Spleen (tissue), 11 donors: ENCODE measurements at regions not wholly inside any gene's neighbourhood (a gene's known extent, or its start where the extent isn't known, plus 50 kb on each side); places are given as distances from the start of the nearest gene placed in this dataset.

Experiments
- DNase-seq: peaks from one replicate; pipeline ENCODE4 v3.0.0-alpha.2; 2020
- H3K27ac ChIP-seq, 8 donors: fragments of 200-600 bp; sonication (generic) in 7 of 8; 1 replicate in 4 of 8; 2 replicates in 4 of 8; pipeline versions ENCODE4 v1.5.0 to v1.8.0; 2016 to 2021; ENCODE audit warnings: inconsistent platforms in 4 of 8, mild to moderate bottlenecking in 4 of 8, moderate library complexity in 1 of 8
- H3K27me3 ChIP-seq, 7 donors: fragments of 200-600 bp; sonication (generic) in 6 of 7; replicated peaks in 1 of 7; 1 replicate in 4 of 7; 2 replicates in 3 of 7; pipeline versions ENCODE4 v1.5.0 to v1.8.0; 2016 to 2021; ENCODE audit warnings: inconsistent platforms in 3 of 7, mild to moderate bottlenecking in 1 of 7
- H3K36me3 ChIP-seq, 6 donors: fragments of 200-600 bp; sonication (generic) in 5 of 6; 1 replicate in 4 of 6; 2 replicates in 2 of 6; pipeline versions ENCODE4 v1.5.0 to v1.8.0; 2016 to 2021; ENCODE audit warnings: inconsistent platforms in 2 of 6
- H3K4me1 ChIP-seq, 6 donors: fragments of 200-600 bp; sonication (generic) in 5 of 6; 1 replicate in 3 of 6; 2 replicates in 3 of 6; pipeline versions ENCODE4 v1.5.0 to v1.8.0; 2016 to 2021; ENCODE audit warnings: inconsistent platforms in 3 of 6
- H3K4me3 ChIP-seq, 8 donors: fragments of 200-600 bp; sonication (generic) in 7 of 8; 1 replicate in 4 of 8; 2 replicates in 4 of 8; pipeline versions ENCODE4 v1.5.0 to v1.8.0; 2016 to 2021; ENCODE audit warnings: inconsistent platforms in 4 of 8, mild to moderate bottlenecking in 4 of 8, moderate library complexity in 2 of 8
- H3K9me3 ChIP-seq, 8 donors: fragments of 200-600 bp; sonication (generic) in 7 of 8; 1 replicate in 4 of 8; 2 replicates in 4 of 8; pipeline versions ENCODE4 v1.5.0 to v1.8.0; 2016 to 2021; ENCODE audit warnings: inconsistent platforms in 4 of 8
- CTCF ChIP-seq, 11 experiments: fragments of 200-600 bp in 7 of 11; fragments of 450-650 bp in 4 of 11; sonication (generic) in 4 of 11; IDR thresholded peaks in 8 of 11; conservative IDR thresholded peaks in 3 of 11; 1 replicate in 7 of 11; 2 replicates in 4 of 11; pipeline versions ENCODE4 v1.4.0 to v1.8.0; 2016 to 2021; ENCODE audit warnings: antibody characterized with exemption in 11 of 11, inconsistent platforms in 4 of 11, mild to moderate bottlenecking in 1 of 11
- POLR2A ChIP-seq, 3 donors: fragments of 450-650 bp; IDR thresholded peaks; one replicate each; pipeline ENCODE4 v1.5.1; 2017; ENCODE audit warnings: antibody characterized with exemption in 3 of 3, mild to moderate bottlenecking in 1 of 3
- POLR2AphosphoS5 ChIP-seq, 3 donors: sonication (generic); formaldehyde crosslinking; IDR thresholded peaks; one replicate each; pipeline ENCODE4 v1.5.1; 2017; ENCODE audit warnings: antibody characterized with exemption in 3 of 3
- WGBS, 5 donors: extraction: QIAGEN DNeasy Blood & Tissue Kit in 3 of 5; methylation state at CpG; one replicate each; pipeline versions ENCODE4 v1.1.5 to v1.1.7; 2013 to 2018; 5-methylcytosine and 5-hydroxymethylcytosine counted together
- intact Hi-C: fragments of 100-400 bp; cut with DNase I; formaldehyde crosslinking; loops from one replicate; pipeline ENCODE4 v1.15.0; 2023; ENCODE audit warnings: low total_unique reads
- donor health status: healthy with polysubstance abuse.
- donor health status: DM: no; HTN: no; CAD: no; lungs with moderate emphysema.
- donor health status: DM: no; HTN: no; CAD: no.
- donor health status: Bipolar disorder and iron deficiency.
- donor health status: healthy.
- donor health status: DM: no; HTN: no; CAD: no.
- donor health status: DM: yes; HTN: yes; CAD: no.

DNA sequence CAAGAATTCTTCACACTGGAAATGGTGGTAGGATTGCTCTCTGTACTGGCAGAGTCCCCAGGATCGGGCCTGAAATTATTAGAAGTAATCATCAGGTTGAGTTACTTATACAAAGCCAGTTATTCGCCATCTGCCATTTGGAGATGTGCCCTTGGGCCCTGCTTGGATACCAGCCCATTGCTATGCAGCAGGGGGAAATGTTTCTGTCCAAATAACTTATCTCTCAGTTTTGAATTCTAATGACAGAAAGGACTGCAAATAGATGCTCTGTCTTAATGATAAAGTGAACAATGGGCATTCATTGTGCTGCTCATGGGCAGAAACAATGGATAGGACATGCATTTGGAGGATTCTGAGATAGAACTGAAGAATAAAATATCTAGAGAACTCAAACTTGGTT is 139.1 kb upstream of the PELI2 start:
- no peaks in the 10 kb centered on the region for H3K36me3 ChIP-seq
- DNase-seq, result no peak
- peaks cover 0 to 11% (median 8%) of the 10 kb centered on the region in 8 donors for H3K9me3 ChIP-seq
- WGBS, 5 donors, result 64 to 76% (median 74%) methylated on average over 2 of the region's 2 CpGs
- H3K27ac ChIP-seq, result no peak overlapping the region
- H3K4me1 ChIP-seq, result no peaks in the 10 kb centered on the region
- H3K27me3 ChIP-seq, result peaks cover 0 to under 1% (median 0%) of the 10 kb centered on the region in 7 donors
- H3K4me3 ChIP-seq, result no peak overlapping the region
- intact Hi-C loops, result no loop called here
- no peak for TF ChIP-seq POLR2AphosphoS5 (IDR thresholded peaks at IDR 0.05)
- TF ChIP-seq CTCF (IDR thresholded peaks at IDR 0.05 in 8 of 11, conservative IDR thresholded peaks at IDR 0.05 in 3 of 11), result no peak
- no peak for TF ChIP-seq POLR2A (IDR thresholded peaks at IDR 0.05)

GRCh38 chr14:55979781-55980180 is 138.4 kb upstream of the PELI2 start:
- intact Hi-C loops, result no loop called here
- peaks cover 0 to 11% (median 8%) of the 10 kb centered on the region in 8 donors for H3K9me3 ChIP-seq

GRCh38 chr14:55980970-55981369 is 137.2 kb upstream of the PELI2 start:
- Histone ChIP-seq H3K4me1 (no peaks in the 10 kb centered on the region), H3K27ac (no peak overlapping the region), H3K4me3 (no peak overlapping the region), H3K36me3 (no peaks in the 10 kb centered on the region), H3K27me3 (peaks cover 0 to 9% (median 0%) of the 10 kb centered on the region in 7 donors), H3K9me3 (peaks cover 0 to 11% (median 8%) of the 10 kb centered on the region in 8 donors)
- TF ChIP-seq CTCF (IDR thresholded peaks at IDR 0.05 in 8 of 11, conservative IDR thresholded peaks at IDR 0.05 in 3 of 11) (no peak), POLR2A (IDR thresholded peaks at IDR 0.05) (no peak), POLR2AphosphoS5 (IDR thresholded peaks at IDR 0.05) (no peak)
- intact Hi-C loops, result no loop called here
- DNase-seq, result no peak

More at GRCh38 chr14:55979781-55980180, 138.4 kb upstream of the PELI2 start:
- Histone ChIP-seq H3K4me1 (no peaks in the 10 kb centered on the region), H3K27ac (no peak overlapping the region), H3K36me3 (no peaks in the 10 kb centered on the region), H3K27me3 (peaks cover 0 to 7% (median 0%) of the 10 kb centered on the region in 7 donors), H3K4me3 (no peak overlapping the region)
- DNase-seq, result no peak
- TF ChIP-seq POLR2A (IDR thresholded peaks at IDR 0.05) (no peak), POLR2AphosphoS5 (IDR thresholded peaks at IDR 0.05) (no peak), CTCF (IDR thresholded peaks at IDR 0.05 in 8 of 11, conservative IDR thresholded peaks at IDR 0.05 in 3 of 11) (no peak)
- 90 to 100% (median 96%) methylated on average over 1 of the region's 1 CpG for WGBS, 5 donors

- no peaks in the 10 kb centered on the region for H3K36me3 ChIP-seq
- peaks cover 0 to 9% (median 0%) of the 10 kb centered on the region in 7 donors for H3K27me3 ChIP-seq
- H3K4me3 ChIP-seq, result no peak overlapping the region
- H3K4me1 ChIP-seq, result no peaks in the 10 kb centered on the region
- H3K27ac ChIP-seq, result no peak overlapping the region
- intact Hi-C loops, result no loop called here
- no peak for DNase-seq
- TF ChIP-seq CTCF (IDR thresholded peaks at IDR 0.05 in 8 of 11, conservative IDR thresholded peaks at IDR 0.05 in 3 of 11) (no peak), POLR2A (IDR thresholded peaks at IDR 0.05) (no peak), POLR2AphosphoS5 (IDR thresholded peaks at IDR 0.05) (no peak)
- 61 to 70% (median 63%) methylated on average over 2 of the region's 2 CpGs for WGBS, 5 donors
- H3K9me3 ChIP-seq, result peaks cover 0 to 6% (median 1%) of the 10 kb centered on the region in 8 donors
Measured at GRCh38 chr14:55986069-55986468, 132.1 kb upstream of the PELI2 start.
